ENCODE measurements at regions not wholly inside any gene's neighbourhood (a gene's known extent, or its start where the extent isn't known, plus 50 kb on each side); places are given as distances from the start of the nearest gene placed in this dataset.

GRCh38 chr16:76183647-76184046 is 93.6 kb upstream of the CNTNAP4 start:
- no peak for DNase-seq
- H3K4me1 ChIP-seq (ENCODE audit: low read depth): no peaks in the 10 kb centered on the region
- no peaks in the 10 kb centered on the region for H3K9me3 ChIP-seq
- TF ChIP-seq CTCF (IDR thresholded peaks at IDR 0.05): no peak
- no peak for ATAC-seq
- intact Hi-C loops (cut with DNase I, micrococcal nuclease): no loop called here
- no peaks in the 10 kb centered on the region for H3K36me3 ChIP-seq (ENCODE audit: low read depth)
- H3K4me3 ChIP-seq: no peak overlapping the region

GRCh38 chr16:76190057-76190456 is 87.1 kb upstream of the CNTNAP4 start:
- H3K9me3 ChIP-seq: no peaks in the 10 kb centered on the region
- H3K4me3 ChIP-seq: no peak overlapping the region
- no peak for ATAC-seq
- H3K4me1 ChIP-seq (ENCODE audit: low read depth): no peaks in the 10 kb centered on the region
- H3K36me3 ChIP-seq (ENCODE audit: low read depth): no peaks in the 10 kb centered on the region
- TF ChIP-seq CTCF (IDR thresholded peaks at IDR 0.05): no peak
- intact Hi-C loops (cut with DNase I, micrococcal nuclease): no loop called here
- no peak for DNase-seq

- DNase-seq (no peak), ATAC-seq (no peak)
- no peaks in the 10 kb centered on the region for H3K4me1 ChIP-seq (ENCODE audit: low read depth)
- no peak overlapping the region for H3K4me3 ChIP-seq
- intact Hi-C loops (cut with DNase I, micrococcal nuclease): no loop called here
- H3K36me3 ChIP-seq (ENCODE audit: low read depth): no peaks in the 10 kb centered on the region
- H3K9me3 ChIP-seq: no peaks in the 10 kb centered on the region
- TF ChIP-seq CTCF (IDR thresholded peaks at IDR 0.05): no peak
Measured at GRCh38 chr16:76190480-76190879, 86.7 kb upstream of the CNTNAP4 start.

GRCh38 chr16:76193906-76194615 is 83.1 kb upstream of the CNTNAP4 start:
- Histone ChIP-seq H3K9me3 (no peaks in the 10 kb centered on the region), H3K36me3 (ENCODE audit: low read depth) (no peaks in the 10 kb centered on the region), H3K4me1 (ENCODE audit: low read depth) (no peaks in the 10 kb centered on the region), H3K4me3 (no peak overlapping the region)
- intact Hi-C loops (cut with DNase I, micrococcal nuclease): no loop called here
- DNase-seq (peak in 1 of 3 donors; percentile 2), ATAC-seq (no peak)
- no peak for TF ChIP-seq CTCF (IDR thresholded peaks at IDR 0.05)

- ATAC-seq (no peak), DNase-seq (no peak)
- intact Hi-C loops (cut with DNase I, micrococcal nuclease): no loop called here
- TF ChIP-seq CTCF (IDR thresholded peaks at IDR 0.05): no peak
- Histone ChIP-seq H3K36me3 (ENCODE audit: low read depth) (no peaks in the 10 kb centered on the region), H3K9me3 (no peaks in the 10 kb centered on the region), H3K4me3 (no peak overlapping the region), H3K4me1 (ENCODE audit: low read depth) (no peaks in the 10 kb centered on the region)
Measured at GRCh38 chr16:76194616-76195015, 82.6 kb upstream of the CNTNAP4 start.

GRCh38 chr16:76195056-76195455 is 82.1 kb upstream of the CNTNAP4 start:
- intact Hi-C loops (cut with DNase I, micrococcal nuclease): no loop called here
- DNase-seq: no peak
- no peak for TF ChIP-seq CTCF (IDR thresholded peaks at IDR 0.05)
- no peak overlapping the region for H3K4me3 ChIP-seq
- no peaks in the 10 kb centered on the region for H3K4me1 ChIP-seq (ENCODE audit: low read depth)
- H3K9me3 ChIP-seq: no peaks in the 10 kb centered on the region
- ATAC-seq: no peak
- no peaks in the 10 kb centered on the region for H3K36me3 ChIP-seq (ENCODE audit: low read depth)
